Stomach (tissue), 8 donors: ENCODE measurements at regions not wholly inside any gene's neighbourhood (a gene's known extent, or its start where the extent isn't known, plus 50 kb on each side); places are given as distances from the start of the nearest gene placed in this dataset.
A peak's percentile ranks its signal among the peaks of the same experiment; 100 is the strongest.

Source experiments
- DNase-seq, 2 donors: peaks; one replicate each; pipeline versions ENCODE4 v3.0.0 to v3.0.0-alpha.2; 2013 to 2019
- H3K27ac ChIP-seq, 5 donors: fragments of 200-600 bp in 4 of 5; sonication (generic) in 4 of 5; one replicate each; pipeline ENCODE4 v1.5.1; 2013 to 2019; ENCODE audit warnings: mild to moderate bottlenecking in 1 of 5, moderate library complexity in 1 of 5
- H3K27me3 ChIP-seq, 3 donors: fragments of 200-600 bp; sonication (generic); one replicate each; pipeline ENCODE4 v1.5.1; 2017 to 2019; ENCODE audit warnings: mixed run types in 1 of 3
- H3K36me3 ChIP-seq, 4 donors: fragments of 200-600 bp; sonication (generic); 1 replicate in 3 of 4; 2 replicates in 1 of 4; pipeline ENCODE4 v1.5.1; 2016 to 2019
- H3K4me1 ChIP-seq, 4 donors: fragments of 200-600 bp; sonication (generic); one replicate each; pipeline ENCODE4 v1.5.1; 2016 to 2019
- H3K4me3 ChIP-seq, 4 donors: fragments of 200-600 bp; sonication (generic) in 3 of 4; one replicate each; pipeline ENCODE4 v1.5.1; 2016 to 2019; ENCODE audit warnings: mild to moderate bottlenecking in 1 of 4
- H3K9me3 ChIP-seq, 4 donors: fragments of 200-600 bp; sonication (generic); one replicate each; pipeline ENCODE4 v1.5.1; 2016 to 2019
- CTCF ChIP-seq, 7 experiments: fragments of 450-650 bp in 4 of 7; fragments of 200-600 bp in 3 of 7; sonication (generic) in 3 of 7; IDR thresholded peaks; one replicate each; pipeline ENCODE4 v1.5.1; 2016 to 2019; ENCODE audit warnings: antibody characterized with exemption in 7 of 7, control low read depth in 2 of 7, mild to moderate bottlenecking in 1 of 7
- EP300 ChIP-seq: sonication (generic); formaldehyde crosslinking; IDR thresholded peaks from one replicate; pipeline ENCODE4 v1.6.1; 2017; ENCODE audit warnings: antibody characterized with exemption
- POLR2A ChIP-seq, 4 donors: fragments of 450-650 bp; IDR thresholded peaks; one replicate each; pipeline ENCODE4 v1.6.1; 2016; ENCODE audit warnings: antibody characterized with exemption in 4 of 4, control low read depth in 2 of 4, mild to moderate bottlenecking in 1 of 4, moderate library complexity in 1 of 4
- POLR2AphosphoS5 ChIP-seq, 3 donors: sonication (generic); formaldehyde crosslinking; IDR thresholded peaks; one replicate each; pipeline ENCODE4 v1.6.1; 2016; ENCODE audit warnings: antibody characterized with exemption in 3 of 3
- WGBS, 5 donors: extraction: QIAGEN DNeasy Blood & Tissue Kit in 3 of 5; methylation state at CpG; one replicate each; pipeline versions ENCODE4 v1.1.5 to v1.1.7; 2013 to 2018; 5-methylcytosine and 5-hydroxymethylcytosine counted together
- intact Hi-C: fragments of 100-400 bp; cut with DNase I; formaldehyde crosslinking; loops from one replicate; pipeline ENCODE4 v1.15.1; 2023; ENCODE audit warnings: low total_unique reads
- donor health status: healthy with polysubstance abuse.
- donor health status: Bipolar disorder and iron deficiency.
- donor health status: healthy.

- intact Hi-C loops, result no loop called here
- Histone ChIP-seq H3K36me3 (no peaks in the 10 kb centered on the region), H3K27ac (no peak overlapping the region), H3K27me3 (no peaks in the 10 kb centered on the region), H3K4me3 (no peak overlapping the region), H3K4me1 (peaks cover 0 to 8% (median 3%) of the 10 kb centered on the region in 4 donors), H3K9me3 (no peaks in the 10 kb centered on the region)
- DNase-seq, result peak in 1 of 2 donors; percentile 15
- 37 to 58% (median 51%) methylated on average over 7 of the region's 7 CpGs for WGBS, 5 donors
- TF ChIP-seq CTCF (IDR thresholded peaks at IDR 0.05) (no peak), EP300 (no peak), POLR2AphosphoS5 (IDR thresholded peaks at IDR 0.05) (no peak), POLR2A (IDR thresholded peaks at IDR 0.05) (no peak)
These were observed 94.6 kb downstream of the RTP5 start for GRCh38 chr2:241964133-241964532.

- no peaks in the 10 kb centered on the region for H3K27me3 ChIP-seq
- no peaks in the 10 kb centered on the region for H3K36me3 ChIP-seq
- peak overlapping the region in 2 of 5 donors; percentile 36 to 59 for H3K27ac ChIP-seq
- H3K4me1 ChIP-seq, result peaks cover 0 to 8% (median 3%) of the 10 kb centered on the region in 4 donors
- H3K9me3 ChIP-seq, result no peaks in the 10 kb centered on the region
- H3K4me3 ChIP-seq, result peak overlapping the region in 1 of 4 donors; percentile 17
- intact Hi-C loops, result no loop called here
- peak; percentile 36 to 75 for DNase-seq
- TF ChIP-seq POLR2AphosphoS5 (IDR thresholded peaks at IDR 0.05) (peak in 1 of 3 donors; percentile 38), POLR2A (IDR thresholded peaks at IDR 0.05) (no peak)
- WGBS, 5 donors, result 19 to 39% (median 32%) methylated on average over 10 to 11 of the region's 11 CpGs
These were observed 96.4 kb downstream of the RTP5 start for GRCh38 chr2:241965931-241966412.

GRCh38 chr2:241966647-241967466 lies 97.3 kb downstream of the RTP5 start:
- WGBS, 5 donors, result 80 to 89% (median 85%) methylated on average over 16 of the region's 16 CpGs
- TF ChIP-seq CTCF (IDR thresholded peaks at IDR 0.05) (no peak), EP300 (no peak), POLR2A (IDR thresholded peaks at IDR 0.05) (no peak), POLR2AphosphoS5 (IDR thresholded peaks at IDR 0.05) (no peak)
- no peaks in the 10 kb centered on the region for H3K36me3 ChIP-seq
- no peak overlapping the region for H3K4me3 ChIP-seq
- intact Hi-C loops, result no loop called here
- H3K27ac ChIP-seq, result no peak overlapping the region
- H3K27me3 ChIP-seq, result no peaks in the 10 kb centered on the region
- no peaks in the 10 kb centered on the region for H3K9me3 ChIP-seq
- DNase-seq, result no peak
- peaks cover 0 to 8% (median 3%) of the 10 kb centered on the region in 4 donors for H3K4me1 ChIP-seq

GRCh38 chr2:241967467-241968144 lies 98.1 kb downstream of the RTP5 start:
- DNase-seq, result no peak
- TF ChIP-seq POLR2A (IDR thresholded peaks at IDR 0.05) (no peak), CTCF (IDR thresholded peaks at IDR 0.05) (no peak), POLR2AphosphoS5 (IDR thresholded peaks at IDR 0.05) (no peak), EP300 (no peak)
- Histone ChIP-seq H3K4me3 (no peak overlapping the region), H3K4me1 (peaks cover 0 to 8% (median 3%) of the 10 kb centered on the region in 4 donors), H3K36me3 (no peaks in the 10 kb centered on the region), H3K27me3 (no peaks in the 10 kb centered on the region), H3K9me3 (no peaks in the 10 kb centered on the region), H3K27ac (no peak overlapping the region)
- 92 to 97% (median 93%) methylated on average over 16 to 17 of the region's 17 CpGs for WGBS, 5 donors
- intact Hi-C loops, result no loop called here
